Fibroblast of the aortic adventitia (primary cell): ENCODE measurements at regions not wholly inside any gene's neighbourhood (a gene's known extent, or its start where the extent isn't known, plus 50 kb on each side); places are given as distances from the start of the nearest gene placed in this dataset.

Experiments used
- DNase-seq: peaks from one replicate; pipeline ENCODE4 v3.0.0-alpha.2; 2010; ENCODE audit warnings: low read depth
- H3K4me3 ChIP-seq: 2 replicates; pipeline ENCODE4 v1.5.1; 2011; ENCODE audit warnings: low read depth, mild to moderate bottlenecking, control low read depth, low read length, moderate library complexity
- TF ChIP-seq, protein P1 (sequence below): IDR thresholded peaks from 2 replicates; pipeline ENCODE4 v1.5.1; 2011; ENCODE audit warnings: mild to moderate bottlenecking, low read length, control low read depth, inconsistent platforms; ENCODE audit not compliant: insufficient read depth

DNA sequence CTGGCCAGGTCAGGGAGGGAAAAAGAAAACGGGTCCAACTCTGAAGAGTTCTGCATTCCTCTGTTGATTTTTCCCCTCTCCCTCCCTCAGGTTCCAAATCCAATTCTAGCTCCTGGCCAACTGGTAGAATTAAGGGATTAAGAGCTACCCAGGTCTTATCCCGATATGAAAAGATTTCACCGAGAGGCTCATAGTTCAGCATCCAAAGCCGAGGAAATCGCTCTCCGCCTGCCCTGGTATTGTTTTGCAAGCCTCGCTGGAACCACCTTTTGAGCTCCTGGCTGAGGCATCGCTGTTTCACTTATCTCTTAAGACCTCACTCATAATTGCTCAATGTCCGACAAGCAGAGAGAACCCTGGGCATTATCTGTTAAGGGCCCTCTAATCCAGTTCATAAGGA is 180.4 kb downstream of the URI1 start:
- TF ChIP-seq, protein P1, sequence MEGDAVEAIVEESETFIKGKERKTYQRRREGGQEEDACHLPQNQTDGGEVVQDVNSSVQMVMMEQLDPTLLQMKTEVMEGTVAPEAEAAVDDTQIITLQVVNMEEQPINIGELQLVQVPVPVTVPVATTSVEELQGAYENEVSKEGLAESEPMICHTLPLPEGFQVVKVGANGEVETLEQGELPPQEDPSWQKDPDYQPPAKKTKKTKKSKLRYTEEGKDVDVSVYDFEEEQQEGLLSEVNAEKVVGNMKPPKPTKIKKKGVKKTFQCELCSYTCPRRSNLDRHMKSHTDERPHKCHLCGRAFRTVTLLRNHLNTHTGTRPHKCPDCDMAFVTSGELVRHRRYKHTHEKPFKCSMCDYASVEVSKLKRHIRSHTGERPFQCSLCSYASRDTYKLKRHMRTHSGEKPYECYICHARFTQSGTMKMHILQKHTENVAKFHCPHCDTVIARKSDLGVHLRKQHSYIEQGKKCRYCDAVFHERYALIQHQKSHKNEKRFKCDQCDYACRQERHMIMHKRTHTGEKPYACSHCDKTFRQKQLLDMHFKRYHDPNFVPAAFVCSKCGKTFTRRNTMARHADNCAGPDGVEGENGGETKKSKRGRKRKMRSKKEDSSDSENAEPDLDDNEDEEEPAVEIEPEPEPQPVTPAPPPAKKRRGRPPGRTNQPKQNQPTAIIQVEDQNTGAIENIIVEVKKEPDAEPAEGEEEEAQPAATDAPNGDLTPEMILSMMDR = no peak
- DNase-seq = no peak
- no peak overlapping the region for H3K4me3 ChIP-seq

DNA sequence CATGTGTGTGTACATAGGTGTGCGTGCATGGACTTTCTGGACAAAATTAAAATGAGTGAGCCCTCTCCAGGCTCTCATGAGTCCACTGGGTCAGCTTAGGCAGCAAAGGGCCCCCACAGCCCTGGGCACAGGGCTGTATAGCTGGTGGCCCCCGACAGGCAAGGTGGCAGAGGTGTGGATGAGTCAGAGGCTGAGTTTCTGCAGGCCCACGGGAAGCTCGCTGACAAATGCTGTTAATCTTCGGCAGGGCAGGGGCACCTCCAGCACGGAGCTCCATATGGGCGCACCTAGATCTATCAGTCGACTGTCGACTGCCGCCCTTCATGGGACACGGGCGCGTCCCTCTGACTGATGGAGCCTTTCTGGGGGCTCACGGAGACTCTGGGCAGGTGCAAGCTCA is 181.1 kb downstream of the URI1 start:
- DNase-seq = no peak
- TF ChIP-seq, protein P1 = no peak

DNA sequence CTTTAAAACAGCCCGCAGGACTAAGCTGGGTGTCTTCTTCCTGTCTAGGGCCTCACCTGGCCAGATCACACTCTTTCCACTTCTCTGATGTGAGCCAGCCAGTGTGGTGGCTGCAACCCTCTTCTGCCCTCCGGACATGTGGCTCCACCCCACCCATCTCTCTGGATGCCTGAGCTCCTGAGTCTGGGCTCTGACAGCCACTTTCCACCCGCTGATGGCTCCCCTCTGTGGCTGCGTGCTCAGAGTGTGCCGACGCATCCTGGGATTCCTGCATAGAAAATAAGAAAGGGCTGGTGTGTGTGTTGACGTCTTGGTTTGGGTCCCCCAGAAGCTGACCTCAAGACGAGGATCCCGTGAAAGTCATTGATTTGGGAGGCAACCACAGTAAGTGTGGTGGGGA is 181.6 kb downstream of the URI1 start:
- no peak for DNase-seq
- H3K4me3 ChIP-seq = no peak overlapping the region
- TF ChIP-seq, protein P1 = no peak

More for the DNA sequence above, 181.1 kb downstream of the URI1 start:
- no peak overlapping the region for H3K4me3 ChIP-seq

DNA sequence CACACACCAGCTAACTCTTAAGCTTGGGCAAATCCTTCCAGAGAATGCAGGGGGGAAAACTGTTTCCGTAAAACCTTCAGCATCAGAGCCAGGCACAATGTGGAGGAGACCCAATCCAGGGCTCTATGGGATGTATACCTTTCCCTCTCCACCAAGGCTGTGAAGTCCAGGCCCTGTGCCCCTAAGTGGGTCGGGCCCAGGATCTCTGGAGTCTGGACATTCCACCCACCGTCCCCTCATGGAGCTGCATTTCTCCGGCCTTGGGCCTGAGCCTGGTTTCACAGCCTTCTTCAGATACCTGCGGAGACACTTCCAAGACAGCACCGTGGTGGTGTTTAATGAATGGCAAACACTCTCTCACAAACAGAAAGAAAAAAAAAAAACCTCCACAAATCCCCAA is 186.2 kb downstream of the URI1 start:
- no peak for DNase-seq
- TF ChIP-seq, protein P1 = no peak
- no peak overlapping the region for H3K4me3 ChIP-seq

DNA sequence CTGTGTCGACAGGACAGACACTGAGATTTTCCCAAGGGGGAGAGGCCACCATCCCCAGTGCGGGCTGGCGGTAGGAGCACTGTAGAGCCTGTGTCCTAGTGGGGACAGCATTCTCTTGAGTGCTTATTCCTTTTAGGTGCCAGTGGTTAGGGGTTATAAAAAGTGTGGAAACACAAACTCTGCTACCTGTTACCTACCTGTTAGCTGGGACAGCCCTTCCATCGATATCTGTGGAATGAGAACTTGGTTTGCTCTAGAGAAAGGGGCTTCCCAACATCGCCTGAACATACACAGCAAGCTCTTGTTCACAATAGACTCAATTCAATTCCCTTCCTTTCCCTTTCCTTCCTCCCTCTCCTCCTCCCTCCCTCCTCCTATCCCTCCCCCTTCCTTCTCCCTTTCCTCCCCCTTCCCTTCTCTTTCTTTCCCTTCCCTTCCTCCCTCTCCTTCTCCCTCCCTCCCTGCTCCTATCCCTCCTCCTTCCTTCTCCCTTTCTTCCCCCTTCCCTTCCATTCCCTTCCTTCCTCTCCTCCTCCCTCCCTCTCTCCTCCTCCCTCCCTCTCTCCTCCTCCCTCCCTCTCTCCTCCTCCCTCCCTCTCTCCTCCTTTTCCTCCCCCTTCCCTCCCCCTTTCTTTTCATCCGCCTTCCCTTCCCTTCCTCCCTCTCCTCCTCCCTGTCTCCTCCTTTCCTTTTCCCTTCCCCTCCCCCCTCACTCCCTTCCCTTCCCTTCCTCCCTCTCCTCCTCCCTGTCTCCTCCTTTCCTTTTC is 188.5 kb downstream of the URI1 start:
- H3K4me3 ChIP-seq = no peak overlapping the region
- TF ChIP-seq, protein P1 = no peak

DNA sequence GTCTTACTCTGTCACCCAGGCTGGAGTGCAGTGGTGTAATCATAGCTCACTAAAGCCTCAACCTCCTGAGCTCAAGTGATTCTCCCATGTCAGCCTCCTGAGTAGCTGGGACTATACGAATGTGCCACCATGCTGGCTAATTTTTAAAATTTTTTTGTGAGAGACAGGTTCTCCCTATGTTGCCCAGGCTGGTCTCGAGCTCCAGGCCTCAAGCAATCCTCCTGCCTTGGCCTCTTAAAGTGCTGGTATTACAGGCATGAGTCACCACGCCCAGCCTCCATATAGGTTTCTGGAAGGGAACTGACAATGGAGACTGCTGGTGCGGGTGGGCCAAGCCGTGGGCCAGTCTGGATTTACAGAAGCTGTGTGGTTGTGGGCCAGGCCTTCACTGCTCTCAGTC is 189.2 kb downstream of the URI1 start:
- no peak overlapping the region for H3K4me3 ChIP-seq
- TF ChIP-seq, protein P1 = no peak
- no peak for DNase-seq

More for the DNA sequence above, 188.5 kb downstream of the URI1 start:
- DNase-seq = no peak
